ENCODE measurements at regions not wholly inside any gene's neighbourhood (a gene's known extent, or its start where the extent isn't known, plus 50 kb on each side); places are given as distances from the start of the nearest gene placed in this dataset.
"Not testable (repeated sequence)": the region's sequence is repeated elsewhere in the genome, so short reads cannot be mapped to it uniquely, and the experiment has no call there.

DNA sequence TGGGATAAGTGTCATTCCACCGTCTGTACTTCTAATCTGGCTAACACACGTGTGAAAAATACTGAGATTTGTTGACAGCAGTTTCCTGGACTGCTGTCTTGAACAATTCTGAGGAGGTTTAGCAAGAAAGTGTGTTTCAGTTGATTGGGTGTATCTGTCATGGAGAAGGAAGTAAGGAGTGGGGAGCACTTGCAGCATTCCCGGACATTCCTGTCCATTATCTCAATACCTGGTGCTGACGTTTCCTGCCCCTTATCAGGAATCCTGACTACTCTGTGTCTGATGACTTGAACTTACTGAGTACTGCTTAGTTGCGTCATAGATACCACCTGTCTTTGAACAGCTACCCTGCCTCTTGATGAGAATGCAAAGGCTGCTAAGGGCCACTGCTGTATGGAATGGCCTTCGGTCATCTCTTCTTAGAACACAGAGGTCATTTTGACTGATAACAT is 72.0 kb upstream of the VKORC1L1 start:
- Histone ChIP-seq H3K9me3 (ENCODE audit: insufficient read depth, low read length) (no peaks in the 10 kb centered on the region), H4K20me1 (ENCODE audit: insufficient read depth, low read length) (no peaks in the 10 kb centered on the region), H3K4me2 (ENCODE audit: low read length) (no peak overlapping the region), H3K27me3 (ENCODE audit: low read depth, low read length) (no peaks in the 10 kb centered on the region), H3K36me3 (replicated peaks; ENCODE audit: low read depth, low read length) (peaks cover 4% of the 10 kb centered on the region), H3K4me3 (ENCODE audit: low read length) (no peak overlapping the region), H3K79me2 (ENCODE audit: low read length) (no peaks in the 10 kb centered on the region), H3K9ac (ENCODE audit: low read length) (no peak overlapping the region), H2AFZ (ENCODE audit: low read depth, low read length) (no peak overlapping the region), H3K27ac (ENCODE audit: low read length) (no peak overlapping the region), H3K4me1 (ENCODE audit: low read length) (peaks cover 8% of the 10 kb centered on the region)
- TF ChIP-seq EZH2phosphoT487 (IDR thresholded peaks at IDR 0.05; ENCODE audit: low read depth): no peak
- no peak for TF ChIP-seq CTCF (IDR thresholded peaks at IDR 0.05; ENCODE audit: low read depth, low read length)

DNA sequence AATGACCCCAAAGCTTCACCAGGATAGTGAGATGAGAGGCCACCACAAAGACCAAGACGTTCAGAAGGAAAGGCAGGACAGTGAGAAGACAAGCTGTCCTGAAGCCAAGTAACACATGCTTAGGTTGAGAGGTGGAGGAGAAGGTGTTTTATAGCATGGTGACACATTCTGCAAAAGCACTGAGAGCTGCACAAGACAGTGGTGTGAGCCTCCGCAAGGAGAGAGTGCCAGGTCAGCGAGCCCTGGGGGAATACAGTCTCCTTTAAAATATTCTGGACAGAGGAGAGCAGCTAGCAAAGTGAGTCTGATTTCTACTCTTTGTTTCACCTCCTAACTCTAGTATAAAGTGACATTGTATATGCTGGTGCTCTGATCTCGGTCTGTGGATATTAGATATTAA is 68.0 kb upstream of the VKORC1L1 start:
- Histone ChIP-seq H3K27me3 (ENCODE audit: low read depth, low read length) (no peaks in the 10 kb centered on the region), H3K79me2 (ENCODE audit: low read length) (no peaks in the 10 kb centered on the region), H2AFZ (ENCODE audit: low read depth, low read length) (no peak overlapping the region), H3K27ac (ENCODE audit: low read length) (no peak overlapping the region), H3K4me2 (ENCODE audit: low read length) (no peak overlapping the region), H3K36me3 (replicated peaks; ENCODE audit: low read depth, low read length) (peaks cover 4% of the 10 kb centered on the region), H4K20me1 (ENCODE audit: insufficient read depth, low read length) (no peaks in the 10 kb centered on the region), H3K4me1 (ENCODE audit: low read length) (peaks cover 12% of the 10 kb centered on the region), H3K9ac (ENCODE audit: low read length) (no peak overlapping the region), H3K9me3 (ENCODE audit: insufficient read depth, low read length) (no peaks in the 10 kb centered on the region), H3K4me3 (ENCODE audit: low read length) (no peak overlapping the region)
- no peak for TF ChIP-seq CTCF (IDR thresholded peaks at IDR 0.05; ENCODE audit: low read depth, low read length)
- no peak for TF ChIP-seq EZH2phosphoT487 (IDR thresholded peaks at IDR 0.05; ENCODE audit: low read depth)

GRCh38 chr7:65807067-65807466 is 65.8 kb upstream of the VKORC1L1 start:
- peaks cover 16% of the 10 kb centered on the region for H3K4me1 ChIP-seq (ENCODE audit: low read length)
- not testable (repeated sequence) for H3K79me2 ChIP-seq (ENCODE audit: low read length); H3K4me2 ChIP-seq (ENCODE audit: low read length); H3K9ac ChIP-seq (ENCODE audit: low read length); H3K36me3 ChIP-seq (replicated peaks; ENCODE audit: low read depth, low read length); H3K4me3 ChIP-seq (ENCODE audit: low read length); H2AFZ ChIP-seq (ENCODE audit: low read depth, low read length); H3K9me3 ChIP-seq (ENCODE audit: insufficient read depth, low read length); H3K27ac ChIP-seq (ENCODE audit: low read length); H4K20me1 ChIP-seq (ENCODE audit: insufficient read depth, low read length); H3K27me3 ChIP-seq (ENCODE audit: low read depth, low read length)

DNA sequence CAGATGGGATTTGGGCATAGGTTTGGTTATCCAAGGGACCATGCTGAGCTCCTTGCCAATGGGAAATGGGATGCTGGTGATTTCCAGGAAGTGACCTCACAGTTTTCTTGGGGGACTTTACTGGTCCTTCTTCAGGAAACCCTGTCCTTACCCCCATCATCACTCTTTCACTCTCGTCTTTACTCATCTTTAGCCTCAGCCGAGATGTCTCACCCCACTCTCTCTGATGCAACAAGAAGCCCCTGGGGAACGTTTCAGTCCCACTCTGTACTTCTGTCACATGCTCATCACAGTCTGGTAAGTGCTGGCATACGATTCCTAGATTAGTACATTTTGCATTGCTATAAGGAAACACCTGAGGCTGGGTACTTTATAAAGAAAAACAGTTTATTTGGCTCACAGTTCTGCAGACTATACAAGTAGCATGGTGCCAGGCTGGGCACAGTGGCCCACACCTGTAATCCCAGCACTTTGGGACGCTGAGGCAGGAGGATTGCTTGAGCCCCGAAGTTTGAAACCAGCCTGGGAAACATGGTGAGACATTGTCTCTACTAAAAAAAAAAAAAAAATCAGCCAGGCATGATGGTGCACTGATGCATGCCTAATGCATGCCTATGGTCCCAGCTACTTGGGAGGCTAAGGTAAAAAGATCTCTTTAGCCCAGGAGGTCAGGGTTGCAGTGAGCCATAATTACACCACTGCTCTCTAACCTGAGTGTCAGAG is 63.5 kb upstream of the VKORC1L1 start:
- H4K20me1 ChIP-seq (ENCODE audit: insufficient read depth, low read length): no peaks in the 10 kb centered on the region
- H3K36me3 ChIP-seq (replicated peaks; ENCODE audit: low read depth, low read length): peaks cover 4% of the 10 kb centered on the region
- peak overlapping the region; percentile 39; the same call in 1 of the 2 replicates for H3K27ac ChIP-seq (ENCODE audit: low read length)
- no peak overlapping the region for H3K9ac ChIP-seq (ENCODE audit: low read length)
- H3K27me3 ChIP-seq (ENCODE audit: low read depth, low read length): no peaks in the 10 kb centered on the region
- H3K4me3 ChIP-seq (ENCODE audit: low read length): peak overlapping the region; percentile 44
- no peaks in the 10 kb centered on the region for H3K79me2 ChIP-seq (ENCODE audit: low read length)
- no peak overlapping the region for H2AFZ ChIP-seq (ENCODE audit: low read depth, low read length)
- H3K4me1 ChIP-seq (ENCODE audit: low read length): peaks cover 16% of the 10 kb centered on the region
- TF ChIP-seq CTCF (IDR thresholded peaks at IDR 0.05; ENCODE audit: low read depth, low read length): no peak
- no peak for TF ChIP-seq EZH2phosphoT487 (IDR thresholded peaks at IDR 0.05; ENCODE audit: low read depth)
- peak overlapping the region; percentile 57 for H3K4me2 ChIP-seq (ENCODE audit: low read length)
- no peaks in the 10 kb centered on the region for H3K9me3 ChIP-seq (ENCODE audit: insufficient read depth, low read length)

Data from OCI-LY3 (cell line).